Sciatic nerve (tissue), 2 donors: ENCODE measurements at regions not wholly inside any gene's neighbourhood (a gene's known extent, or its start where the extent isn't known, plus 50 kb on each side); places are given as distances from the start of the nearest gene placed in this dataset.

Experiments
- ATAC-seq: fragments of 200-7000 bp; cut with Tn5 transposase; one replicate; pipeline ENCODE4 v1.9.1; 2020; ENCODE audit warnings: mild to moderate bottlenecking, moderate library complexity
- DNase-seq: peaks from one replicate; pipeline ENCODE4 v3.0.0-alpha.2; 2020; ENCODE audit warnings: low spot score
- intact Hi-C: fragments of 100-400 bp; cut with DNase I; formaldehyde crosslinking; loops from one replicate; pipeline ENCODE4 v1.14.2; 2022
- donor health status: DM: no; HTN: no; CAD: no.
- donor health status: DM: no; HTN: no; CAD: no.

DNA sequence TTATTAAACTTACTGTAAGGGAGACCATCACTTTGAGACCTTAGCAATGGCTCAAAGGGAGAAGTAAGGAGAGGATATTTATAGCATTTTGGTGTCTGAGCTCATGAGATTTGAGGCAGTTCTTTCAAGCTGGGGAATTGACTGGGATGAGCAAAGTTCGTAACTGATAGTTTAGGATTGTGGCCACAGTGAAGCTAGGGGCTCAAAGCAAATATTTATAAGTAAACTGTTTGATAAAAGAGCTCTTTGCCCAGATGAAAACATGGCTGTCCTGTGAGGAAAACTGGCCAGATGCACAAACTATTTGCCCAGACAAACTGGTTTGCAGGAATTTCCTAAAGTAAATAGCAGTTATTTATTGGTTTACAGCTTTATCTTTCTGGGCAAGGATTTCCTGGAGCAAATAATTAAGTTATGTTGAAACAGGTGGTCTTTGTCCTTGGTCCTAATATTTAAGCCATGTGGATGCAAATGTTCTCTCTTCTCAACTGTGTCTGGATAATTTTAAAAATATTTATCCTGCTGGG, 59.7 kb upstream of the TMTC4 start:
- ATAC-seq (no peak), DNase-seq (no peak)
- intact Hi-C loops = no loop called here

DNA sequence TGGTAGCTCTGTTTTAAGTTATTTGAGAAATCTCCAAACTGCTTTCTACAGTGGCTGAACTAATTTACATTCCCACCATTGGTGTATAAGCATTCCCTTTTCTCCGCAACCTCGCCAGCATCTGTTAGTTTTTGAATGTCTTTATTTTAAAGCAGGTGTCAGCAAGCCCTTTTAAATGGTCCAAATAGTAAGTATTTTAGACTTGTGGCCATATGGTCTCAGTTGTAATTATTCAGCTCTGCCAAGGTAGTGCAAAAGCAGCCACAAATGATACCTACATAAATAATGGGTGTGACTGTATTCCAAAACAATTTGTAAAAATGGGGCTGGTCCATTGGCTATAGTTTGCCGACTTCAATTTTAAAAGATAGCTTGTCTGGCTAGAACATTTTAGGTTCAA, 58.7 kb upstream of the TMTC4 start:
- ATAC-seq (no peak), DNase-seq (no peak)
- intact Hi-C loops = no loop called here

DNA sequence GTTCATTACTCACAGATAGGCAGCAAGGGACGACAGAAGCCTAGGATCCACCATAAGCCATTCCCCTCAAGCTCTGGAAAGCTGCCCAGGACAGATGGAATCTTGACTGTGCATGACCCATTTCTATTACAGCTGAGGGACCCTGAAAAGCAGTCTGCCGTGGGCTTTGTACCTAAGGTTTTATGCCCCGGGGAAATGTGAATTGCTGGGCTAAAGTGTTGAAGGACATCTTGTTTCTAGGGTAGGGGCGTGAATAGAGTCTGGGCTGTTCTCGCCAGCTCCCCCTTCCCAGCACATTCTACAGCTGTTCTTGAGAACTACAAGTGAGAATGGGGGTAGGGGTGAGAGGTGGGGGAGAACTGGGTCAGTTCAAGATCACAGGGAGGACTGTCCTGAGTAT, 53.6 kb upstream of the TMTC4 start:
- intact Hi-C loops = no loop called here
- ATAC-seq (no peak), DNase-seq (no peak)

DNA sequence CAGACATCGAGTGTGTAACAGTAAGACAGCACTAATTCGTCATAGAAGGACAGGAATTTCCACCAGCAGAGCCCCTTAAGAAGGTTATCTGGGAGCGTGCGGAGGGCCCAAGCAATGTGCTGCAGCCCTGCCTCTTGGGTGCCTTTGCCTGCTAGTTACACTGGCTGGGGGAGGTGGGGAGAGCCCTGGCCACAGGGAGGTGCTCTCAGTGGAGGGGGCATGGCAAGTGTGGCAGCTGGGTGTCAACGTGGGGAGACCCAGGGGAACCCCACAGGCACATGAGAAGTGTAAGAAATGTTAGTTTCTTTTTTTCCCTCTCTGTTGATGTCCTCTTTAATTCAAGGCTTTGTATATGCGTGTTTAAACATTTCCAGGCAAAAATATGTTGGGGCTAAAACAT, 50.9 kb upstream of the TMTC4 start:
- intact Hi-C loops = no loop called here
- ATAC-seq (no peak), DNase-seq (no peak)

DNA sequence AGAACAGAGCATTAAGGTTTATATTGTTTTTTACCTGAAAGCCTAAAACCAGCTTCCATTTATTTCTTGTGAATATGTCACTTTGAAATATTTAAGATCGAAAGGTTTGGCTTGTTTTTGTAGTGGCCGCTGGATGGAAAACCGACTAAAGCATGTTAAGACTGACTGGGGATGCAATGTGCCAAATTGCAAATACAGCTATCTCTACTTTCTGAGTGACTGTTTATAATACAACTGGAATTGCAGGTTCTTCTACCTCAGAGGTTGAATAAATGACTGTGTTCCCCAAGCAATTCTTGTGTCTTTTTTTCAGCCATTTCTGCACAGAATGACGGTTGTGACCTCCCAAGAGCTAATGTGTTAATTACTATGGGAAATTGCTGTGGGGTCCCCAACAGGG, 50.0 kb upstream of the TMTC4 start:
- no peak for DNase-seq
- intact Hi-C loops = no loop called here
- ATAC-seq = no peak
